ENCODE measurements at regions not wholly inside any gene's neighbourhood (a gene's known extent, or its start where the extent isn't known, plus 50 kb on each side); places are given as distances from the start of the nearest gene placed in this dataset.

DNA sequence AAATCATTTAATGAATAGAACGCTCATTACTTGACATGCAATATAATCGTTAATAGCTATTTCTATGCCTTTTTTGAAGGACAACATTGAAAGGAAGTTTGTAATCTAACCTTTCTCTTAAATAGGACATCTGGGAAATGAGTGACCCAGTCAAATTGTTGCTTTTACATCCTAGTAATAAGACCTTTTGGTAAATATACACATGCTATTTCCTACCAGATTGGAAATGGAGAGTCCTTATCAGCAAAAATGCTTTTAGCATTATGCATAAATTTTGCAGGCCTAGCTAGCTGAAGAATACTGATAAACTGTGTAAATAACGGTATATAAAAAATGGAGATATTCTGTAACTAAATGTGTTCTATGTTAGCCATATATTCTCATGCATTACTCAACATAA is 567.3 kb upstream of the DSEL start:
- no peak for DNase-seq

DNA sequence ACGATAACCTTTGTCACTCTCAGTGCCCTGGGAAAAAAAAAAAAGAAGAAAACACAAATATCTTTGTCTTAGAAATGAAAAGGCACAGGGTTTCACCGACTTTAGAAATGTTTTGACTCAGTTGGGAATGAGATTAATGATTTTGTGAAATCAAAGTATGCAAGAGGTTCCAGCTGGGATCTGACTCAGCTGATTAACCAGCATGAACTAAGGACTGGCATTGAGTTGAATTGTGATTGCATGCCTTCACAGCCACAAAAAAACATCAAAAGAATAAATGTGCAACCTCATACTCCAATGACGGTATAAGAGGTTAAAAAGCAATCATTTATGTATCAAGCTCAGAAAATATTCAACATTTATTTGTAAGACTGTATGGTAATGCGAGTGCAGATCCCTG is 566.6 kb upstream of the DSEL start:
- DNase-seq, result no peak

DNA sequence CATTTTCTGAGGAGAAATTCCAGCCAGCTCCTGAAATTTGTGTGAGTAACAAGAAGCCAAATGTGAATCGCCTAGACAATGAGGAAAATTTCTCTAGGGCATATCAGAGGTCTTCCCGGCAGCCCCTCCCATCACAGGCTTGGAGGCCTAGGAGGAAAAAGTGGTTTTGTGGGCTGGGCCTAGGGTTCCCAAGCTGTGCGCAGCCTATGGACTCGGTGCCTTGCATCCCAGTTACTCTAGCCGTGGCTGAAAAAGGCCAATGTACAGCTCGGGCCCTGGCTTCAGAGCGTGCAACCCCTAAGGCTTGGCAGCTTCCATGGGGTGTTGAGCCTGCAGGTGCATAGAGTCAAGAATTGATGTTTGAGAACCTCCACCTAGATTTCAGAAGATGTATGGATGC is 556.2 kb upstream of the DSEL start:
- no peak for DNase-seq

GRCh38 chr18:68060871-68061270 is 544.4 kb upstream of the DSEL start:
- DNase-seq, result no peak

- DNase-seq, result no peak
Observed at GRCh38 chr18:68056936-68057335, 540.4 kb upstream of the DSEL start.

GRCh38 chr18:68054669-68055068 is 538.1 kb upstream of the DSEL start:
- no peak for DNase-seq

DNA sequence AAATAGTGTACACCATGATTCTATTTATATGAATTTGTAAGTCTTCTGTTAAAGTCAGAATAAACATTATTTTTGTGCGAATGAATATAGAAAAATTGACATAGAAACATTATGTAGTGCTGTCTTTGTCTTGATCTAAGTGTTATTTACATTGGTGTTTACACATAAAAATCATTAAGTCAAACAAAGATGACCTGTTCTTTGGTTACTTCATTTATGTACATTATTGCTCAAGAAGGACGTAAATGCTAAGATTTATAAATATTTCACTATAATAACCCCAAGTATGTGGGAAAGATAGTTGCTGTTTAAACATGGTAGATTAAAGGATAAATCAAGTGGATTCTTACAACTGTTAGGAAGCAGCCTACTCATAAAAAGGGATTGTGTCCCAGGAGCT is 536.8 kb upstream of the DSEL start:
- DNase-seq, result no peak

DNA sequence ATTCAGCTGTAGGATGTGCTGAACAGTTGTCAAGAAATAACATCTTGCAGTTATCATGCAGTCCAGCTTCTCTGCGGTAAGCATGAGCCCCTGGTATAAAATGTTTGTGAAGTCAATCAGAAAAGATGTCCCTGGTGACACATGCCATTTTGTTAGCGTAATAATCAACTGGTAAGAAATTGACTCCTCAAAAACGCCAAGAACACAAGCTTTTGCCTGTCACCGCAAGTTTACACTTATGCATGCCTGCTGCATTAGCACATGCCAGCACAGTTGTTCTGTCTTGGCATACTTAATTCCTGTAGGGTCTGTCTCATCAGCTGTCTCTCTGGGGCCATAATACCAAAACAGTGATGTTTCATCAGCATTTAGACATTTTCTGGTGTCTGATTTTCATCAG is 524.8 kb upstream of the DSEL start:
- no peak for DNase-seq

GRCh38 chr18:68040198-68040597 is 523.7 kb upstream of the DSEL start:
- DNase-seq, result no peak

DNA sequence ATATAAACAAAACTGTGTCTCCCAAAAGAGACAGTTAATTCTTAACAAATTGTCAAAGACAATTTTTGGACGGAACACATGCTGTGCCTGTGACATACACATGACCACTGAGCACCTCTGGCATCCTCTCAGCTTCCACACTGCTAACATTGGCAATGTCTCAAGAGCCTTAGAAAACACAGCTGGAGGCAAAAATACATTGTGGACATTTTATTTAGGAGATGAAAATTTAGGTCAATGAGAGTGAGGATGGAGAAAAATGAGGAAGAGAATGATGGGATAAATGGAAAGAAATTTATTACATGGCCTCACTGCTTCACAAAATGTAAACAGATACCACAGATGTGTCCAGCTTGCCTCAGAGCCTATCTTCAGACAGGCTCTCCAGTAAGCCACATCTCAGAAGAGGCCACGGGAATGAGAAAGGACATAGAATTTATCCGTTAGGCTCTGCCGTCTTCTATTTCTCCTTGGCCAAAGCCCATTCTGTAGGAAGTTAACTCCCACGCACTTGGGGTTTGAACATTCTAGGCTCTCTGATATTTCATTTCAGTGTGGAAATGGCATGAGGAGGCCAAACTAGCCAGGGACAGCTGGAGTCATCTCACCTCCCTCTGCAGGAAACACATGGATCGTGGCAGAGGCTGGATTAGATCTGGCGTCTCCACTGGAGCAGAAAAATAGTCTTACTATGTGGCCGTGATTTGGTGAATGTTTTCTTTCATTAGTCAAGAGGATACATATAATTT is 519.4 kb upstream of the DSEL start:
- DNase-seq, result no peak

DNA sequence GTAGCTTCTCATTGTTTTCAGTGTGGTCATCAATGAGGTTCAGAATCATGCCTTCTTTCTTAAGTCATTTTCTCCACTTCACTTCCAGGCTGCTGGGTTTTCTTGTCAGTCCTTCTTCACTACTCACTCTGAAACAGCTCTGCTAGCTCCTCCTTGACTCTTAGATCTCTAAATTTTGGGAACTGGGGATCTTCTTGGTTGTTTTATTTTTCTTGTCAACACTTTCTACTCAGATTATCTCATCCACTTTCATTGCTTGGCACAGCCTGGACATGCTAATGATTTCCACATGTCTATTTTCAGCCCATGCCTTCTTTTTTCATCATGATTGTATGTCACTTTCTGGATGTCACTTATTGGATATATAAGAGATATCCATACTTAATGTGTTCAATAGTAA is 517.8 kb upstream of the DSEL start:
- DNase-seq, result no peak

- no peak for DNase-seq
Observed at GRCh38 chr18:68033466-68033865, 516.9 kb upstream of the DSEL start.

DNA sequence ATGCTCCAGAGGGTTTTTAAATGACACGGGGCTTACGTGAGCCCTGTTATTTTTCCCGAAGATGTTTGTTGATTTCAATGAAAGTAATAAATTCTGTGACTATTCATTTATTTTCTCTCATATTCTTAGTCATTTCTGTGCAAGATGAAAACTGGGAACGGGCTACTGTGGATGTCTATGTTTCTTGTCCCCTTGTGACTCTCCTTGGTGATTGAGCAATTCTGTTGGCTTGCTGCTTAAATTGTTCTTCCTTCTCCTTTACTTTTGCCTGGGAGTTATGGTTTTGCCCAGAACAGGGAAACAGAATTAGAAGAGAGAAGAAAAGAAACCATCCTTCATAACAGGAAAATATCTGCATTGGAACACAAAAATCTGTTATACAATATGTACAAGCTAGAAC is 508.2 kb upstream of the DSEL start:
- DNase-seq, result no peak

- no peak for DNase-seq
Observed at GRCh38 chr18:68017385-68017784, 500.9 kb upstream of the DSEL start.

DNA sequence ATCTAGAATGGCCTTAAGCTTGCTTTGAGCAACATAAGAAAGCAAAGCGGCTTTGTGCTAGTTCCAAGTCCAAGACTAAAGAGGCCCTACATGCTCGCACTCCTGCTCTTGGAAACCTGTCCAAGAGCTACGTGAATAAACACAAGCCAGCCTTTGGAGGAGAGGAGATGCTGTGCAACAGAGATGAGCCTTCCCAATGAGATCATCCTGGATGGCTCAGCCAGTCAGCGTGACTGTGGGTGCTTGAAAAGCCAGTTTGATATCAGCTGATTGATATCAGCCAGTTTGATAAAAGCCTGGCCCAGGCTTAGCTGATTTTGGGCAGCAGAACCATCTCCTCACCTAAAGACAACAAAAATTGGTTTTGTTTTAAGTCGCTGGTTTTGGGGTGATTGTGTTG is 481.0 kb upstream of the DSEL start:
- DNase-seq, result no peak

- no peak for DNase-seq
Observed at GRCh38 chr18:67995769-67996168, 479.2 kb upstream of the DSEL start.

- DNase-seq, result no peak
Observed at GRCh38 chr18:67980241-67980640, 463.7 kb upstream of the DSEL start.

- no peak for DNase-seq
Observed at GRCh38 chr18:67977067-67977616, 460.6 kb upstream of the DSEL start.

- no peak for DNase-seq
Observed at GRCh38 chr18:67973916-67974315, 457.4 kb upstream of the DSEL start.

DNA sequence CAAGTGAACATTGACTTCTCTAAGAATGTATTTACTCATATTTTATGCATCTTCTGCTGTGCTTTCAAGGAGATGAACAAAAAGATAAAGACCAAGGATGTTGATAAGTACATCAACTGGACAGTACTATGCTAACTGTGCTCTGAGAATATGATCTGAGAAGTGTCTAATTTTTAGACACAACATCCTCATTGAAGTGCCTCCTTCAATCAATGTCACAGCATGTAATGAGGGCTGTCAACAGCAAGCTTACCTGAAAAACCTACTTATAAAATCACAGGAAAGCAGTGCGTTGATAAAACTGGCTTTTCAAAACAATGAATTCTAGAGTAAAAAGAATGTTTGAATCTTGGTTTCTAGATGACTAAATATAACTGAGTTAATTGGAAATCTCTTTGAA is 452.9 kb upstream of the DSEL start:
- DNase-seq, result no peak

DNA sequence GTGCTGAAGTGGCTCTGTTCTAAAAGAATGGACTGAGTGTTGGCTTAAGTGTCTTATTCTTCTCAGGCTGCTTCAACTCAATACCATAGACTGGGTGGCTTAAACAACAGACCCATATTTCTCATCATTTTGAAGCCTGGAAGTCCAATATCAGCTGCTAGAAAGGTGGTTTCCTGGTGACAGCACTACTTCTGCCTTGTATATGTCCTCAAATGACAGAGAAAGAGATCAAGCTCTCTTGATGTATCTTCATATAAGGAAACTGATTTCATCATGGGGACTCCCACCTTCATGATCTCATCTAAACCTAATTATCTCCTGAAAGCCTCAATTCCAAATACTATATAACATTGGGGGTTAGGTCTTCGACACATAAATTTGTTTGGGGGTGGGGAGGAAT is 449.7 kb upstream of the DSEL start:
- DNase-seq, result no peak

DNA sequence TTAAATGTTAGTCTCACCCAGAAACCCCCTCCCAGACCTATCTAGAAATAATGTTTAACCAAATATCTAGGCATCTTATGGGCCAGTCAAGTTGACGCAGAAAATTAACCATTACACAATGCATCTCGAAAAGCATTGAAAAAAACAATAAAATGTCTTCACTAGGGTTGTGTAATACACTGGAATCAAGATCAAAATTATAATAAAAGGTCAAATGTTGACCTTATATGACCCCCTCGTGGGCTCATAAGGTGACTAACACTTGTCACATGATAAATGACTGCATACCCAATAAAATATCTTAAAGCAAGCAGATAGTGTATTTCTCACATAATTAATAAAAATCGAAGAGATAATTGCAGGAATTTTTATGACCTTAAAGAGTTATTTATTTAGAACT is 447.9 kb upstream of the DSEL start:
- no peak for DNase-seq

GRCh38 chr18:67961701-67962440 is 445.4 kb upstream of the DSEL start:
- no peak for DNase-seq

GRCh38 chr18:67957684-67958083 is 441.2 kb upstream of the DSEL start:
- no peak for DNase-seq

GRCh38 chr18:67954594-67954993 is 438.1 kb upstream of the DSEL start:
- no peak for DNase-seq

Data from NCI-H510A (cell line).